GM23338 (cell line): ENCODE measurements at regions not wholly inside any gene's neighbourhood (a gene's known extent, or its start where the extent isn't known, plus 50 kb on each side); places are given as distances from the start of the nearest gene placed in this dataset.

Experiments used
- ATAC-seq: fragments of 200-7000 bp; cut with Tn5 transposase; 3 replicates; pipeline ENCODE4 v1.9.1; 2020
- DNase-seq: peaks from one replicate; pipeline ENCODE4 v3.0.0-alpha.2; 2015; ENCODE audit warnings: low spot score
- H2AFZ ChIP-seq: fragments of 200-600 bp; sonication (generic); 2 replicates; pipeline ENCODE4 v1.8.0; 2016; ENCODE audit warnings: antibody characterized with exemption, mild to moderate bottlenecking, moderate library complexity
- H3F3A ChIP-seq: fragments of 200-600 bp; sonication (generic); replicated peaks from 2 replicates; pipeline ENCODE4 v1.8.0; 2017; ENCODE audit warnings: antibody characterized with exemption, mixed run types, low read depth
- H3K27ac ChIP-seq: fragments of 200-600 bp; sonication (generic); 2 replicates; pipeline ENCODE4 v1.6.1; 2016; ENCODE audit warnings: low read depth
- H3K27me3 ChIP-seq: fragments of 200-600 bp; sonication (generic); 2 replicates; pipeline ENCODE4 v1.8.0; 2016; ENCODE audit warnings: mild to moderate bottlenecking, mixed run types, moderate library complexity; ENCODE audit not compliant: insufficient read depth
- H3K36me3 ChIP-seq: fragments of 200-600 bp; sonication (generic); 2 replicates; pipeline ENCODE4 v1.8.0; 2016; ENCODE audit warnings: mild to moderate bottlenecking; ENCODE audit not compliant: insufficient read depth
- H3K4me1 ChIP-seq: fragments of 200-600 bp; sonication (generic); 2 replicates; pipeline ENCODE4 v1.8.0; 2016; ENCODE audit warnings: mild to moderate bottlenecking, moderate library complexity; ENCODE audit not compliant: insufficient read depth
- H3K4me2 ChIP-seq: fragments of 200-600 bp; sonication (generic); 2 replicates; pipeline ENCODE4 v1.7.1; 2017; ENCODE audit warnings: mixed run types
- H3K4me3 ChIP-seq: fragments of 200-600 bp; sonication (generic); 2 replicates; pipeline ENCODE4 v1.6.1; 2016; ENCODE audit warnings: mixed run types
- H3K79me2 ChIP-seq: fragments of 200-600 bp; sonication (generic); replicated peaks from 2 replicates; pipeline ENCODE4 v1.8.0; 2017; ENCODE audit warnings: mild to moderate bottlenecking; ENCODE audit not compliant: insufficient read depth
- H3K9me2 ChIP-seq: fragments of 200-600 bp; sonication (generic); 2 replicates; pipeline ENCODE4 v1.8.0; 2017; ENCODE audit not compliant: insufficient read depth
- H4K20me1 ChIP-seq: fragments of 200-600 bp; sonication (generic); replicated peaks from 2 replicates; pipeline ENCODE4 v1.8.0; 2017; ENCODE audit warnings: mild to moderate bottlenecking; ENCODE audit not compliant: insufficient read depth
- H3K27ac Mint-ChIP-seq: 2 replicates; pipeline ENCODE4 v1.8.0; 2020; ENCODE audit warnings: inconsistent platforms, mild to moderate bottlenecking, moderate library complexity, mixed read lengths
- H3K27me3 Mint-ChIP-seq: 3 replicates; pipeline ENCODE4 v1.8.0; 2022; ENCODE audit warnings: low read depth, mild to moderate bottlenecking, moderate library complexity, mixed read lengths, inconsistent platforms; ENCODE audit not compliant: insufficient read depth, poor library complexity
- H3K36me3 Mint-ChIP-seq: 3 replicates; pipeline ENCODE4 v1.8.0; 2021; ENCODE audit warnings: low read depth, mild to moderate bottlenecking, inconsistent platforms, moderate library complexity, mixed read lengths
- H3K4me1 Mint-ChIP-seq: 3 replicates; pipeline ENCODE4 v1.8.0; 2020; ENCODE audit warnings: mild to moderate bottlenecking, inconsistent platforms, mixed read lengths
- H3K4me3 Mint-ChIP-seq: 3 replicates; pipeline ENCODE4 v1.8.0; 2021; ENCODE audit warnings: moderate library complexity, mild to moderate bottlenecking, inconsistent platforms, mixed read lengths
- H3K9me3 Mint-ChIP-seq: 3 replicates; pipeline ENCODE4 v1.8.0; 2020; ENCODE audit warnings: moderate library complexity, mild to moderate bottlenecking, inconsistent platforms, mixed read lengths
- CTCF ChIP-seq, 2 experiments: fragments of 200-600 bp in 1 of 2; sonication (generic) in 1 of 2; conservative IDR thresholded peaks; 2 replicates each; pipeline versions ENCODE4 v1.5.1 to v1.6.1; 2016 to 2017; ENCODE audit warnings: antibody characterized with exemption in 2 of 2, low read depth in 2 of 2, mild to moderate bottlenecking in 2 of 2, moderate library complexity in 1 of 2
- EZH2phosphoT487 ChIP-seq: fragments of 200-600 bp; sonication (generic); IDR thresholded peaks from one replicate; pipeline ENCODE4 v1.8.1; 2018; ENCODE audit warnings: antibody characterized with exemption; ENCODE audit not compliant: unreplicated experiment
- POLR2AphosphoS5 ChIP-seq: IDR thresholded peaks from 2 replicates; pipeline ENCODE4 v1.6.1; 2016; ENCODE audit warnings: antibody characterized with exemption, low read depth
- REST ChIP-seq: IDR thresholded peaks from one replicate; pipeline ENCODE4 v1.6.1; 2018; ENCODE audit warnings: antibody characterized with exemption; ENCODE audit not compliant: unreplicated experiment
- STAT1 ChIP-seq: IDR thresholded peaks from one replicate; pipeline ENCODE4 v1.6.1; 2016; ENCODE audit warnings: antibody characterized with exemption; ENCODE audit not compliant: unreplicated experiment
- ZNF114 ChIP-seq: fragments of 250-450 bp; sonication (Bioruptor Pico); IDR thresholded peaks from 2 replicates; pipeline ENCODE4 v1.5.0; 2020; ENCODE audit warnings: mild to moderate bottlenecking, moderate library complexity
- ZNF462 ChIP-seq: fragments of 250-450 bp; sonication (Bioruptor Pico); IDR thresholded peaks from 2 replicates; pipeline ENCODE4 v1.5.0; 2020; ENCODE audit warnings: mild to moderate bottlenecking, moderate library complexity

GRCh38 chr3:139281522-139282196 is 62.2 kb upstream of the MRPS22 start:
- Mint-ChIP-seq H3K4me1 (no peaks in the 10 kb centered on the region), H3K4me3 (no peak overlapping the region), H3K9me3 (peaks cover 9% of the 10 kb centered on the region; the same call in 1 of the 3 replicates), H3K36me3 (no peaks in the 10 kb centered on the region), H3K27me3 (peaks cover 12% of the 10 kb centered on the region), H3K27ac (no peak overlapping the region; the same call in 1 of the 2 replicates)
- no peak for TF ChIP-seq EZH2phosphoT487
- no peak for TF ChIP-seq ZNF462 (CRISPR knock-in tag)
- TF ChIP-seq ZNF114 (CRISPR knock-in tag), result no peak
- no peak for TF ChIP-seq STAT1
- TF ChIP-seq POLR2AphosphoS5, result no peak
- TF ChIP-seq REST, result no peak
- TF ChIP-seq CTCF (conservative IDR thresholded peaks at IDR 0.05; ENCODE audit: low read depth in 2 of 2), result no peak
- Histone ChIP-seq H3K36me3 (no peaks in the 10 kb centered on the region), H3K27ac (no peak overlapping the region), H3K4me3 (no peak overlapping the region), H3F3A (no peaks in the 10 kb centered on the region), H2AFZ (no peak overlapping the region), H3K79me2 (no peaks in the 10 kb centered on the region), H4K20me1 (no peaks in the 10 kb centered on the region), H3K27me3 (no peaks in the 10 kb centered on the region), H3K4me2 (no peak overlapping the region), H3K9me2 (no peaks in the 10 kb centered on the region), H3K4me1 (no peaks in the 10 kb centered on the region)
- DNase-seq (no peak), ATAC-seq (no peak)
